ENCODE measurements at regions not wholly inside any gene's neighbourhood (a gene's known extent, or its start where the extent isn't known, plus 50 kb on each side); places are given as distances from the start of the nearest gene placed in this dataset.

DNA sequence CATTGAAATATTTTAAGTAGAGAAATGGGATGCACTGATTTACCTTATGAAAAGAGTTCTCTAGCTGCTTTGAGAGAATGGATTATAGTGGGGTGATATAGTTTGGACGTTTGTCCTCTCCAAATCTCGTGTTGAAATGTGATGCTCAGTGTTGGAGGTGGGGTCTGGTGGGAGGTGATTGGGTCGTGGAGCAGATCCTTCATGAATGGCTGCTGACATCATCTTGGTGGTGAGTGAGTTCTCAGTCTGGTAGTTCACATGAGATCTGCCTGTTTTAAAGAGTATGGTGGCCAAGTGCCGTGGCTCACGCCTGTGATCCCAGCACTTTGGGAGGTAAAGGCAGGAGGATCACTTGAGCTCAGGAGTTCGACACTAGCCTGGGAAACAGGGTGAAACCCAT, 58.7 kb upstream of the SH3RF3 start:
- DNase-seq (ENCODE audit: low spot score) = no peak

DNA sequence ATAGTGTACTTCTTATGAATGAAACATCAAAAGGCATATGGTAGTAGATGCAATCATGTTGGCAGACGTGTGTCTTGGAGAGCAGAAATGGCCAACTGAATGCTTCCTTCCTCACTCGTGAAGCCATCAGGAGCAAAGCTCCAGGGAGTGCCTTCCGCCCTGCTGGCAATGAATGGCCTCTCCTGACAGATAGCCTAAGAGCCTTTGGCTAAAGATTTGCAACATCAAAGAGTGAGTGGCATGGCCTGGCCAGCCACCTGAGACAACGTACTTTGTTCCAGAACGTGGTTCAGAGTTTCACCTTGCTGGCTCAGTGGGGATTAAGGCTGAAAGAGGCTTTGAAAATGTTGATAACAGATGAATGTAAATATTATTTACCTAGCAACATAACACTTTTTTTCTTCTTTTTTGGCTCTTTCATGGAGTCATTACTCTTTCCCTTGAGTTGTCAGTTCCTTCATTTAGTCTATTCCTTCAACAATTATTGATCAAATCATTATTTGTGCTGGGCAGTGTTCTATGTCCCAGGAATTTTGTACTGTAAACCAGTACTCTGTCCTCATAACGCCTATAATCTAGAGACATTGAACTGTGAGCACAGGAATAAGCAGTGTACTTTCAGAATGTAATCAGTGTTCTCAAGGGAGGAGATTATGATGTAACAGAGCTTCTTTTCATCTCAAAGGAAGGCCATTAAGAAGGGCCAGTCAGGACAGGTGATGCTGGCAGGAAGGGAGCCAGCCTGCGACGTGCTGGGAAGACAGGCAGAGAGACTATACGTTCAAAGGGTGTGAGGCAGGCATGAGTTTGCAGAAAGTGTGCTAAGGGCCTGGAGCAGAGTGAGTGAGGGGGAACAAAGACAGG, 59.4 kb upstream of the SH3RF3 start:
- no peak for DNase-seq (ENCODE audit: low spot score)

DNA sequence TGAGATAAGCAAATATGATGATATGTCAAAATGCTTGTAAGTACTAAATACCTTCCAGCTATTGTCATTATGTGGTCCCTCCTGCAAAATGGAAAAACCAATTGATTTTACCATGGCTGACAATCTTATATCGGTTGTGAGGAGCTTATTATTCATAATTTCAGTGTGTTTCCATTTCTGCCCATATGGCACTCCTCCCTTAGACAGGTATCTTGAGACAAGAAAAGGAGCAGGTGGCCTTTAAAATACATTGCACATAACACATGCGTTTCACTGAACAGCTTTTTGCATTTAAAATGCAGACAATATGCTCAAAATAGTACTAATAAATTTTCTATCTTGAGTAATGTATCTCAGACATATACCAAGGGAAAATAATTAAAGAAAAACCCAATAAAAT, 60.2 kb upstream of the SH3RF3 start:
- DNase-seq (ENCODE audit: low spot score) = no peak

DNA sequence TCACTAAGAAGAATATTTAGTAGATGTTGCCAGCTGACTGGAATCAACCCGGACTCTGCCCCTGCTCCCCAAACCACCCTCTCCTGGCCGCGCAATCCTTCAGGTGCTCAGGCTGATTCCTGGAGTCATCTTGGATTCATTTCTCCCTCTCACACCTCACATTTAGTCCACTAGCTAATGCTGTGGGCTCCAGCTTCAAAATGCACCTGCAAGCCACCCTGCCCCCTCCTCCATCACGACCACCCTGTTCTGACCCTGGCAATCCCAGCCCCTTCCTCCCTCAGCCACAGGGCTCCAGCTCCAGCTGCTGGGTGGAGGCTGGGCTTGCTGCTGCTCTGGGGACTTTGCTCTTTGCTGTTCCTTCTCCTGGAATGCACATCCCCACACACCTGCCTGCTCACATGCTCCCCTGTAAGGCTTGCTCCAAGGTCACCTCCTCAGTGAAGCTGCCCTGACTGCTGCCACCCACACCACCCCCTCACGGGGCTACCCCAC, 61.3 kb upstream of the SH3RF3 start:
- no peak for DNase-seq (ENCODE audit: low spot score)

DNA sequence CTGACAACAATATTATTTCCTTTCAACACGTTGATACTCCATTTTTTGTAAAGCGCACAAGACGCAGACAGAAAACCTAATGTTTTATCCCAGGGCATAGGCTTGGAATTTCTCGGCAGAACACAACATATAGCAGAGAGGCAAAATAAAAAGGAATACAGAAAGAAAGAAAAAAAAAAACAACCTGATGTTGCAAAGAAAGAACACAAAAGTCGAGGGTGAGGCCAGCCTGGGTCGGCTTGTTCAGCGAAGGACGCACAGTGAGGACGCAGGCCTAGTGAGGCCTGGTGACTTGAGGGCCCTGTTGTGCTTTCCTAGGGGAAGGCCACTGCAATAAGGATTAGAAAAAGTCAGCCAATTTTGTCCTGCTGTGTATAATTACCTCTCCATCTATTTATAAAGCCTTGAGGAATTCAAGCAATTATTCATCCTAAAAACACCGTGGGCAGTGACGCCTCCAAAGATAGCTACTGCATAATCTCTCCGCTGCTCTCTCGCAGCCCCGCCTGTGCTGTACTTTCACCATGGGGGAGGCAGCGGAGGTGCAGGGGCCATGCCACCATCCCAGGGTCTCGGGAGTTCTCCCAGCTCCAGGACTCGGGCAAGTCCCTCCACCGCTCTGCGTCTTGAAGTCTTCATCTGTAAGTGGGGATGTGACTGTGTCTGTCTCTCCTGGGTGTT, 61.9 kb upstream of the SH3RF3 start:
- DNase-seq (ENCODE audit: low spot score) = no peak

DNA sequence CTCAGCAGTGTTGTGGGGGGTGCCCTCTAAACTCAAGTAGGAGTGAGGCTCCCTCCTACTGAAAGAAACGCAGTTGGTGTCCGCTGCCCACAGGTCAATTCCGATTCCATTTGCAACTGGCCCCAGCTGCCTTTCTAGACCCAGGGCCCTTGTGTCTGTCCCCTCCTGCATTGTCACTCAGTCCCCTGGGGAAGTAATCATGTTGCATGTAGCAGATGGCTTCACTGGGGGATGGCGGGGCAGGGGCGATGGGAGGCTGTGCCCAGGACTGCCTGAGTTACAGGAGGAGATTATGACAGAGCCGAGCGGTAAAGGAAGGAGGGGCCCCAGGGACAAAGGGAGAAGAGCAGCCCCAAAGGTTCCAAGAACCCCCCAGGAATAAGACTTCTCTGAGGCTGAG, 62.5 kb upstream of the SH3RF3 start:
- no peak for DNase-seq (ENCODE audit: low spot score)

DNA sequence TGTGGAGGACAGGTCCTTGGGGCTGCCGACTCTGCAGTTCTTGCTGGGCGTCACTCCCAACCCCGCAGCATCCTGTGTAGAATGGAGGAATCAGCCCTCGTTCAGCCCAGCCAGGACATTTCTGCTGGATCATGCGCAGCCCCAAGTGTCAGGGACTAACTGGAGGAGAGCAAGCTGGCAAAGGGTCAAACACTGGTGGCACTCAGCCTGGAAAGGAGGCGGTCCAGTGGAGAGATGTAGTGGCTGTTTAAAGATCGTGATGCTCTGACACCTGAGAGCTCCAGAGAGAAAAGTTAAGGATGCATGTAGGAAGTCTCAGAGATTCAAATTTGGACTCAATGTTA, 63.6 kb upstream of the SH3RF3 start:
- DNase-seq (ENCODE audit: low spot score) = peak; percentile 4

DNA sequence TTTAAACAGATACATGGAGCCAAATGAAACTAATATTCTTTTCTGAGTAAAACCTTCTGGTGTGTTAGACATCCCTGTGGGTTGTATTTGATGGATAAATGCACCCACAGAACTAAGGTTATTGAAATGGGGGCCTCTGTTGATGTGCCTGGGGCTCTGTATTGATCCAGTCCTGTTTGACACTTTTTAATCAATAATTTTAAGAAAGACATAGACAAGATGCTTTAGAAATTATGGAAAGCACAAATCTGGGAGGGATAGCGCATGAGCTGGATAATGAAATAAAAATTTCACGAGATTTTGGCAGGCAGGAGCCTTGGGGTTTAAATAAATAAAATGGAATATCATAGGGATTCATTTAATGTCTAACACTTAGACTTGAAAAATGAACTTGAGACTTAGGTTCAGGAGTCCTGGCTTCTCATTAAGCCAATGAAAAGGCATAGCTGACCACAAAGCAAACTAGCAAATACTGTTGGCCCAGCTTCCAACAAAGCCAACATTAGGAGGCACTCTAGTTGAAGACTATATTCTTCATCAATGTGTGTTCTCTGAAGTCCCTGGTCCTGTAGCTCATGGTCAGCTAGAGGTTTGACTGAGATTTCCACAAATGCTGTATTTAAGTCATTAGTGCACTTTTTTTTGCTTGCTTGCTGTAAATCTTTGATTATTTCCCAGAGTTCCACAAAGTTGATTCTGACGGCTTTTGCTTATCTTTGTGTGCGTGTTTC, 64.2 kb upstream of the SH3RF3 start:
- DNase-seq (ENCODE audit: low spot score) = no peak

DNA sequence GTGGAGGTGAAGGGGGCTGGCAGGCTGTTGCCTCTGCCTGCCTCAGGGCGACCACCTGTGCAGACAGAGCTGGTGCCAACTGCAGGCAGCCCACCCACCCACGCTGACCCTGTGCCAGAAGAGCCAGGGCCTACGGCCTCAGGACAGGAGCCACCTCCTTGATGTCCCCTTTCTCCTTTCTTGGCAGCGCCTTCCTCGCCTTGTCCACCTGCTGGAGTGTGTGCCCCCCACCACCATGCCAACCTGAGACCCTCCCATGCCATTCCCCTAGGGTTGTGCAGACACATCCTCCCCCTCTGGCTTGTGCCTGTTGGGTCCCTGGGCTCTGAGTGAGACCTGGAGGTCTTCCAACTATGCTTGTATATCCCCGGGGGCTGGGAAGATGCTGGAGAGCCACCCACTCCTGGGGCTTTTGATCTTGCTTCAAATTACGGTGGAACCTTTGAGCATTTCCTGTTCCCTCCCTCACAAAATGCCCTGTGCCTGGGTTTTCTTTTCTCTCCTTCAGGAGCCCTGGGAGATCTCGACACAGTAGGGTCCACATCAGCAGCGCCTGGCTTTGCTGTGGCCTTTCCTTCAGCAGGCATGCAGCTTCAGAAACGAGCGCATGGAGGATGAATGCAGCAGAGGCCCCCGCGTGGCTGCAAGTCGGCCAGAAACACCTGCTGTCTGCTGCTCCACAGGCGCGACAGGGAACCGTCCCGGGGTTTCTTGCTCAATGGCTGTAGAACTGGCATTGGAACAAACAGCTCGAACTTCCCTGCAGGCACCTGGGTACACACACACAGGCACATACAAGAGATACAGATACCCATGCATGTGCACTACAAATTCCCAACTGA, 65.9 kb upstream of the SH3RF3 start:
- no peak for DNase-seq (ENCODE audit: low spot score)

DNA sequence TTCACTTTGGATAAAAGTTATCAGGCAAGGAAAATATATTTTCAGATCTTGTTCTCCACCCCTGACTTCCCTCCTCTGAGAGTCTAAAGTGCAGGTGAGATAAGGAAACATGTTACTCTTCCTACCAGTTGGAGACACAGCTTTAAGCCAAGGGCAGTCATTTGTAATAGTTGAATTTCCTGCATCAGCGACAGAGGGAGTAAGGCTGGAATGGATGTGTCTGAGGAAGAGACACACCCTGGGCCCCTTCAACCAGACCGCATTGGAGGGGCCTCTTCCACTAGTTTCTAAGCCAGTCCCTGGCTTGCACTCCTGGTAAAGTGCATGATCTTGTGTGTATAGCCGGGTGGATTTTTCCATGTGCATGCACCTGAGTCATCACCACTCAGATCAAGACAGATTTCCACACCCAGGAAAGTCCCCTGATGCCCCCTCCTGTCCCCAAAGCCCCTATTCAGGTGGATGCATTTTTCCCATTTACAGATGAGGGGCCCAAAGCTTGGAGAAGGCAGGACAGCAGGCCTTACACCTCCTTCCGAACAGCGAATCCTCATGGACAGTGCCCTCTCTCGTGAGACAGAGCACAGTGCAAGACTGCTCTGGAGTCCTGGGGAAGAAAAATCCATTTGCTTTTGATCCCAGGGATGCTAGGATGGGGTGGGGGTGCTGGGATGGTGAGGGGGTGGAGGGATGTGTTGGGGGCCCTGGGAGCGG, 66.7 kb upstream of the SH3RF3 start:
- no peak for DNase-seq (ENCODE audit: low spot score)

DNA sequence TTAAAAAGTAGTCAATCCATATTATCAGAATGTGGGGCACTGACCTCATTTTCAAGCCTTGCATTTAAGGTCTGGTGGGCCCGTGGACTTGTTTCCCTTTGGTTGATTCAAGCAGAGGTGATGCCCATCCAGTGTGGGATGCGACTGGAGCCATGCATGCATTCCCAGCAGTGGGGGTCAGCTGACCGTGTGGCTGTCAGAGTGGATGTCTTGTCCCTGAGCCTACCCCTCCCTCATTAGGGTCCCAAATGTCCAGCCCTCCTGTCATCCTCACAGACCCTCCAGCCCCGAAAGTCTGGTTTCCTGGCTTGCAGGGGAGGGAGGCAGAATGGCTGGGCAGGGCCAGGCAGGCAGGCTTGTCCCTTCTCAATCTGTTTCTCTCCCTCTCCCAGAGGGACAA, 67.3 kb upstream of the SH3RF3 start:
- no peak for DNase-seq (ENCODE audit: low spot score)

DNA sequence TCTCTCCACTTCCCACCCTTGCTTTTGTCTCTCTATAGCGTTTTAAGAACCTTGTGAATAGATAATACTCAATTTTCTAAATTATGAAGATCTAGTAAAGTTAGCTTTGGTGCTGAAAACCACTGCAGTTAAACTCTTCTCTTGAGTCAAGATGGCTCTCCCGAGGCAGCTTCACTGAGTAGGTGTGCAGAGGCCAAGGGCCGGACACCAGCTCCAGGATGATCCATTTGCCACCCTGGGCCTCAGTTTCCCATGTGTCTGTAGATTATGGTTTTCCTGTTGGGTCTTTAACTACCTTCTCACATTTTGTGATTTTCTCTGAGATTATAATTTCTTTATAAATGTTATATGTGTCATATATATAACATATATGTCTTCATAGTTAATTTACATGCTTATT, 68.5 kb upstream of the SH3RF3 start:
- no peak for DNase-seq (ENCODE audit: low spot score)

DNA sequence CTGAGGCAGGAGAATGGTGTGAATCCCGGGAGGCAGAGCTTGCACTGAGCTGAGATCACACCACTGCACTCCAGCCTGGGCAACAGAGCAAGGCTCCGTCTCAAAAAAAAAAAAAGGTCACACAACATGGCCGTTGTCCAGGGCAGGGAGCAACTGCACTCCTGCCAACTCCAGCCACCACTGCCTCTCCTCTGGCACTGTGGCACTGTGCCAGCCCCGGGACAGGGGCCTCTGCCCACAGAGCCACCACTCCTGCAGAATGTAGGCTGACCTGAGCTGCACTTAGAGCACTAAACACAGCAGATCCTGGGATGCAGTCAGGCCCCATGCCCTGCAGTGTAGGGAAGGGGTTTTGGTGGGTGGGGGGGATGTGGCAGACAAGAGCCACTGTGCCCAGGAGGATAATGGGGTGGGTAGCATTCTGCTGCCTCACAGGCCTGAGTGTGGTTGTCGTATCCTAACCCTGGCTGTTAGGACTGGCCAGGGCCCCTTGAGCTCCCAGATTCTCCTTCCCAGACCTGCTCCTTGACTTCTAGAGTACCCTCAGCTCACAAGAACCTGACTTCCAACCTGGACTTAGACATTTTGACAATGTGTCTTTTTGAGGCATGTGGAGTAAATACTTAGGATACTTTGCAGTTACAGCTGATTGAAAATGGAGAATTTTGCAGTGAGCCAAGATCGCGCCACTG, 69.4 kb upstream of the SH3RF3 start:
- DNase-seq (ENCODE audit: low spot score) = no peak

DNA sequence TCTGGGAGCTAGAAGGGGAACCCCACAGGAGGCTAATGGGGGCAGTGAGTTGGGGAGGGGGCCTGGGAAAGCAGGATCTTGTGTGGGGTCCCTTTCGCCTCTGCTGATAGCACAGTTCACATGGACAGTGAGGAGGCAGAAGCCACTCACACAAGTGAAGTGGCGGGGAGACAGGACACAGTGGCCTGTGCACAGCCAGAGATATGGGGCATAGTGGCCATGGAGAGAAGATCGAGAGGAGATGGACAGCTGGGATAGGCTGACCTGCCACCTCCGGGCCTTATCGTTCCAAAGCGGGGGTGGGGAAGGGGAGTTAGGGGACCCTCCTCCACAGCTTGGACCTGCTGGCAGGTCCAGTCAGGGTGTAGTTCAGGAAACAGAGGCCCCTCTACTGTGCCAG, 69.8 kb upstream of the EDAR start:
- no peak for DNase-seq (ENCODE audit: low spot score)

DNA sequence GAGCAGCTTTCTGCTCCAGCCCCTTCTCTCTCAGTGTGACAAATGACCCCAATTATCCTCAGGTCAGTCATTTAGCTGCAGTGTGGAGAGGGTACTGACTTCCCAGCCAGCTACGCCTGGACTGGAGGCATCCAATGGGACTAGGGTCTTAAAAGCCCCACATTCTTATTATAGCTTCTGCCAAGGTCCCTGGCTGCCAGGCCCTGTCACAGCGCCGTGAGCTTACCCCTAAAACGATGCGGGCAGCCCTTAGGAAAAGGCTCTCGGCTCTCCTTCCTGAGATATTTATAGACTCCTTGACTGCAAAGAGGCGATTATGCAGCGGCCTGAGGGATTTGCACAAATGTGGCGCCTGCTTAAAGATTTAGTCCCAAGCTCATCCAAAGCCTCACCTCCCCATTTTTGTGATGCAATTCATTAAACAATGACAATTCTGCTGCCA, 69.2 kb upstream of the EDAR start:
- no peak for DNase-seq (ENCODE audit: low spot score)

DNA sequence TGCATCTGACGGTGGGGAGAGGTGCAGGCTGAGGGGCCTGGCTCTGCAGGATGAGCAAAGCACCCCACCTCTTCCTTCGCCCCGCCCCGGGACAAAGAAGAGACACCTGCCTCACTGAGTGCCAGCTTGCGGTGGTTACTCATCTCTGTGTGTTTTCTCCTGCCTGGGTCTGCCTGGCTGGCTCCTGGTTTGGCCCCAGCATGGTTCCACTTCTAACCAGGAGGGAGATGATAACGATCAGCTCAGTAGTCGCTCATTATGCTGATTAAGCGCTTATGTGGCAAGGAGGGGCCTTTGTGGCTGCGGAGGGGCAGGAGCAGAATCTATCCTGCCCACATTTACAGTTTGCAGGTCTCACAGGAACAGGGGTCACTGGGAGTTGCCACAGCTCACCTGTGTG, 68.7 kb upstream of the EDAR start:
- no peak for DNase-seq (ENCODE audit: low spot score)

DNA sequence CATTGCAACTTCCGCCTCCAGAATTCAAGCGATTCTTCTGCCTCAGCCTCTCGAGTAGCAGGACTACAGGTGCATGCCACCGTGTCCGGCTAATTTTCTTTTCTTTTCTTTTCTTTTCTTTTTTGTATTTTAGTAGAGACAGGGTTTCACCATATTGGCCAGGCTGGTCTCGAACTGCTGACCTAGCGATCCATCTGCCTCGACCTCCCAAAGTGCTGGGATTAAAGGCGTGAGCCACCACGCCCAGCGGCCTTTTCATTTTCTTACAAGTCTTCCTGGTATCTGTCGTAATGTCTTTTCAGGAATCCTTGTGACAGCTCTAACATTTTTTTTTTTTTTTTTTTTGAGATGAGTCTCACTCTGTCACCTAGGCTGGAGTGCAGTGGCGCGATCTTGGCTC, 66.4 kb upstream of the EDAR start:
- no peak for DNase-seq (ENCODE audit: low spot score)

DNA sequence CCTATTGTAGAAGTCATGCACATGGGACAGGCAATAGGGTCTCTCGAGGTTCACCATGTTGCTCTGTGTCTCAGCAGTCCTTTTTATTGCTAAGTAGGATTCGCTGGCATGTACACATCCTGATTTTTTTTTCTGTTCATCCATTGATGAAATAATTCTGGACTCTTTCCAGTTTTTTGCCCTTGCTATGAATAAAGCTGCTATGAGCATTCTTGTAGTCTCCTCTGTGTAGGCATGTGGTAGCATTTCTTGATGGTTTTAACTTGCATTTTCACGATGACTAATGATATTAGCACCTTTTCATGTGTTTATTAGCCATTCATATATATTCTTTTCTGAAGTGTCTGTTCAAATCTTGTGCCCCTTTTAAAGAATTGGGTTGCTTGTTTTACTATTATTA, 65.8 kb upstream of the EDAR start:
- no peak for DNase-seq (ENCODE audit: low spot score)

DNA sequence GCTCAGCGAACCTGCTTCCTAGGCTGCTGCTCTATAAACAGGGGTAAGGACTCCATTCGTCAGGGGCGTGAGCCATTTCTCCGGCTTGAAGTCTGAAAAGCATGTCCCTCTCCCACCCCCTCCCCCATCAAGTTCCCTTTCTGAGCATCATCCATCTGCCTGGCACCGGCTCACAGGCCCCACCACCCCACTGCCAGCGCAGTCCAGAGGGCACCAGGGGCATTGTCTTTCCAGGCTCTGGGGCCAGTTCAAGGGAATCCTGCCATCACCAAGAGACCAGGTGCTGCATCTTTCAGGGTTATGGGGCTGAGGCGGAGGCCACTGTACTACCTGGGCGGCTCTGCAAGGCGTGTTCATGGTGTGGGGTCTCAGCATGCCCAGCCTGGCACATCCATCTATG, 64.7 kb upstream of the EDAR start:
- no peak for DNase-seq (ENCODE audit: low spot score)

DNA sequence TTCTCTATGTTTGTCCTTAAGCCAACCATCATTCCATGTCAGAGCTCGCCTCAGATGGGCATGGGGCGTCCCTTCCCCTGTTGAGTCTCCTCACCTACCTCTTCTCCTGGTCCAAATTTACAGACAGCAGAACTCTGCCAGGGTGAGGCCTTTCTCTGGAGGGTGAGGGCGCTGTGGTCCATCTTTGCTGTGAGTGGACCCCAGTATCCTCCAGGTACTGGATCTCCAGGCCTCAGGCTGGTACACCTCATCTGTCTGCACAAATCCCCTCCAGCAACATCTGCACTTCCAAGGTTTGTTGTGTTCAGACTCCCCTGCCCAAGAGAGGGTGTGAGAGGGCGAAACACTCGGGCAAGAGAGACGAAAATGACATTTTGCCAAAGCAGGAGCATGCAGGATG, 63.9 kb upstream of the EDAR start:
- DNase-seq (ENCODE audit: low spot score) = no peak

DNA sequence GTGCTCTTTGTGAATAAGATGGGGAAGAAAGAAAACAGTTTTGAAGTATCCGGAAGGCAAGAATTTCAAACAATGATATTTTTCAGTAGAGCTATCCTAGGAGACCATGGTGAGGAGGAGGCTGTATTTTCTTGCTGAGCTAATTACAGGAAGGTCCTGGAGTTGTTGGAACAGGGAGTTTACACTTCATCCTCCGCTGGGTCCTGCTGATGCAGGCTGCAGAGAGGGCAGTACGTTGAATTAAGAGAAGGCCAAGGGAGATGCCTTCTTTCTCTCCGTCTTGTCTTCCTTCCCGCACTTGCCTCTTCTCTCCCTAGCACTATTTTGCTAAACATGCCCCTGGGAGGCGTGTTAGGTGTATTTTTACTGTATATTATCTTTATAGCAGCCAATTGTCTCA, 60.0 kb upstream of the EDAR start:
- no peak for DNase-seq (ENCODE audit: low spot score)
